ENCODE measurements at regions not wholly inside any gene's neighbourhood (a gene's known extent, or its start where the extent isn't known, plus 50 kb on each side); places are given as distances from the start of the nearest gene placed in this dataset.

- DNase-seq: no peak
These were observed 200.6 kb upstream of the CIBAR2 start for GRCh38 chr16:85312642-85313525.

GRCh38 chr16:85313526-85314301 lies 201.4 kb upstream of the CIBAR2 start:
- DNase-seq: no peak

DNA sequence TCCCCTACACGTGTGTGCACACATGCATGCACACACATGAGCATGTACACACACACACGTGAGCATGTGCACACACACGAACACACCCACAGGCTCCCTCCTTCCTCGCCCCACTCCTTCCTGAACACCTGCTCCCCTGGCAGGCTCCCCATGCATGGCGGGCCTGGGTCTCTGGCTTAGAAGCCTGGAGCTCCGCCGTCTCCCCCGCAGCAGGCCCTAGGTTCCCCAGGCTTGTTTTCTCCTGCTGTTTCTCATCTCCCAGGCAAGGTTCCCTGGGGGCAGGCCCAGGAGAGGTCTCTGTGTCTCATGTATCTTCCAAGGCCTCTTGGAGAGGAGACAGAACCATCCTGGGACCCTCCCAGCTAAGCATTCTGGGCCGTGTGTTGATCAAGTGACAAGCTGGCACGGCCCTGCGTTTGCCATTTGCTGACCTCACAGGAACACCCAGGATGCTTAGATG lies 202.3 kb upstream of the CIBAR2 start:
- DNase-seq: no peak

DNA sequence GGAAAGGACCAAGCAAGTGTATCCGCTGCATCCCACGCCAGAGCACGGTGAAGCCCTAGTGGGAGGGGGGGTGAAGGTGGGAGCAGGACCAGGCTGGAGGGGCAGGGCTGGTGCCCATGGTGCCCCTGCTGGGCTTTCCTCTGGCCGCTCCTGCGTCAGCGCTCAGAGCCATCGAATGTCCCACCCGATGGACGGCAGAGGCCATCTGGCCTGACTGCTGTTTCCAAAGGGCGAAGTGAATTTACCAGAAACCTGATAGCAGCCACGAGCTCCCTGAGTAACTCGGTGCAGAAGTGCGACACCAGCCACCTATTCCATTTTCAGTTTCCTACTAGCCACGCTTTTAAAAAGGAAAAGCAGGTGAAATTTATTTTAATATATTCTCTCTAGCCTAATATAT lies 203.6 kb upstream of the CIBAR2 start:
- DNase-seq: no peak

DNA sequence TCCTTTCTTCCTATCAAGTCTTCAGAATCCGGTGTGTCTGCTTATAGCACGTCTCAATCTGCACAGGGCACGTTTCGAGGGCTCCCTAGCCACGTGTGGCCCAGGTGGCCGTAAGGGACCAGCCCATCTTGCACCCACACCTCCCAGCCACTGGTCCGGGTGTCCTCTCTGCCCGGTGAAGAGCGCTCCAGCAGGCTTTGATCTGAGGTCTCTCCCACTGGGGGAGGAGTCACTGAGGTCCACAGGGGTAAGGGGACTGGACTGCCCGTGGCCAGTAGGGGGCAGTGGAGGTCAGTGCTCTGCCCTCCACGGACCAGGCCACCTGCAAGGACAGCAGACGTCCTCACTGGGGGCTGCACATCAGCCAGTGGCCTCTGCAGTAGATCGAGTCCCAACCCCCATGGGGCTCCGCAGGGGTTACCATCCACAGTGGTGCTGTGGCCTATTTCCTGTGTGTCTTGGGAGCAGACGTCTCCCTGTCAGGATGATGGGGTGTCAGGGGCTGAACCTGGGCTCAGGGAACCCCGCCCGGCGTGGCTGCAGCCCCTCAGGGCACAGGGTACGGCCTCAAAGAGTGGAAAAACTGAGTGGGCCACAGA lies 204.1 kb upstream of the CIBAR2 start:
- peak in 4 of 6 experiments; percentile 12 to 22 (median 20) for DNase-seq

DNA sequence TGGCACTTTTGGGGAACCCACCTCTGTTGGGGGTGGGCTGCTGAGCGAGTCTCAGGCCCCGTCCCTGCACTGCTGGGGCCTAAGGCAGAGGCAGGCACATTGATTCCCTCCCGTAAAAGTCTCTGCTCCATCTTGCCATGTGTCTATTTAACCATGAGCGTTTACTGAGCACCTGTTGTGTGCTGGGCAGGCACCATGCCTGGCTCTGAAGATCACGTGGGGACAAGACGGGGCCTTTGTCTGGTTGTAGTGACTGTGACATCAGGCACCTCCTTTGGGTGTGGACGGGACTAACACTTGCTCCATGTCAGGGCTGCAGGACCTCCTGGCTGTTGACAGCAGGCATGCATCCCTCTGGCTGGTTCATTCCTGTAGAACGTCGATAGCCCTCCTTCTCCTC lies 204.7 kb upstream of the CIBAR2 start:
- DNase-seq: no peak

DNA sequence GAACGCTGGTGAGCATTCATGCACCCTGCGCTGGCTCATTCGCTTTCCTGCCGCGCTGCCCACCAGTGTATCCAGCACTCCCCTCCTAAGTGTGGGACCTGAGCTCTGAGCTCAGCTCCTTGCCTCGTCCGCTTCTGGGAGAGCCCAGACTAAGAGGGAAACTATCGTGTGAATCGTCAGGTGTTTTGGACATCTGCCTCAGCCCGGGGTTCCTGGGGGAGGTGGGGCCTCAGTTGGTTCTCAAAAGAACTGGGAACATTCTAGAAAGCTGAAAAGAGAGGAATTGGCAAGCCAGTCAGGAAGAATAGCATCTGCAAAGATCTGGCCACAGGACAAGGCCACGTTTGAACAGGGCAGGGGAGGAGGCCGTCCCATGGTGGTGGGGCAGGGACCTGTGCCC lies 205.4 kb upstream of the CIBAR2 start:
- DNase-seq: no peak

- no peak for DNase-seq
These were observed 207.1 kb upstream of the CIBAR2 start for GRCh38 chr16:85319208-85319983.

DNA sequence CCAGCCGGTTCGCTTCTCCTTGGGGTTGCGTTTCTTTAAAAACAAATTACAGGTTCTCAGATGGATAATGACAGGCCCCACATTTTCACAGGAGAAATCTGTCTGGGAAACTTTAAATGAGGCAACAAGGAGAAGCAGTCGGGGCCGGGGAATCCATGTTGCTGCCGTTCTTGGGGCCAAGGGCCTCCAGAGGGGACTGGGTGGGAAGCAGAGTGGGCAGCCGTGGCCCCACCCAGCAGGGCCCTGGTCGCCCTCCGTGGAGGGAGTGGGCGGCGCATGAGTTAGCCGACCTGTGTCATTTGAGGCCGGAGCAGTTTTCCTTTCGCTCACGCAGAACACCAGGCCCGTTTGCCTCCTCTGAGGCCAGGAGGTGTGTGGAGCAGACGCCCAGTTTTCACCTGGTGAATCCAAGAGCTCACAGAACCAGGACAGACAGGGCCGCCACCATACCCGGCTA lies 207.7 kb upstream of the CIBAR2 start:
- DNase-seq: no peak

GRCh38 chr16:85320677-85321385 lies 208.6 kb upstream of the CIBAR2 start:
- DNase-seq: no peak

DNA sequence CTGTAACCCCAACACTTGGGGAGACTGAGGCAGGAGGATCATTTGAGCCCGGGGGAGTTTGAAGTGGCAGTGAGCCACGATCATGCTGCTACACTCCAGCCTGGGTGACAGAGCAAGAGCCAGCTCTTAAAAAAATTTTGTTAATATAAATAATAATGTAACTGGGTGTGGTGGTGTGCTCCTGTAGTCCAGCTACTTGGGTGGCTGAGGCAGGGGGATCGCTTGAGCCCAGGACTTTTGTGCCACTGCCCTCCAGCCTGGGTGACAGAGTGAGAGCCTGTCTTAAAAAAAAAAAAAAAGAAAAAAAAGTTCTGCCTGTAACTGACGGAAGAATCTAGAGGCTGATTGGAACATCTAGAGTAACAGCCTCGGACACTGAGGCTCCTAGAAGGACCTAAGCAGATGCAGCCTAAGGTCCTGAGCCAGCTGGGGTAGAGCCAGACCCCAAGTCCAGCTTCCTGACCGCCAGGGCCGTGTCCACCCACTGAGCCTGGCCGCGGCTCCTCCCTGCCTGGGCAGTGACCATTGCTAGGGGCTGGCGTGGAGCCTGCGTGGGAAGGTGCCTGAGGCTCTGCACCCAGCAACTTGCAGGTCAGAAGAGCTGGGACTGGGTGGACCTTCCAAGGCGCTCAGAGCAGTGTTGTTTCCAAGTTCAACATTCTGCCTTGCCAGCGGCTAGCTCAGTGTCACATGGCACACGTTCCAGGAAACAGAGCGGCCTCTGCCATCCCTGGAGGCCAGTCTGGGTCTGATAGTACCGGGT lies 209.4 kb upstream of the CIBAR2 start:
- no peak for DNase-seq

GRCh38 chr16:85323230-85323960 lies 211.1 kb upstream of the CIBAR2 start:
- no peak for DNase-seq

GRCh38 chr16:85323961-85324253 lies 211.6 kb upstream of the CIBAR2 start:
- DNase-seq: no peak

- no peak for DNase-seq
These were observed 212.2 kb upstream of the CIBAR2 start for GRCh38 chr16:85324488-85324887.

- DNase-seq: no peak
These were observed 214.0 kb upstream of the CIBAR2 start for GRCh38 chr16:85326113-85326793.

DNA sequence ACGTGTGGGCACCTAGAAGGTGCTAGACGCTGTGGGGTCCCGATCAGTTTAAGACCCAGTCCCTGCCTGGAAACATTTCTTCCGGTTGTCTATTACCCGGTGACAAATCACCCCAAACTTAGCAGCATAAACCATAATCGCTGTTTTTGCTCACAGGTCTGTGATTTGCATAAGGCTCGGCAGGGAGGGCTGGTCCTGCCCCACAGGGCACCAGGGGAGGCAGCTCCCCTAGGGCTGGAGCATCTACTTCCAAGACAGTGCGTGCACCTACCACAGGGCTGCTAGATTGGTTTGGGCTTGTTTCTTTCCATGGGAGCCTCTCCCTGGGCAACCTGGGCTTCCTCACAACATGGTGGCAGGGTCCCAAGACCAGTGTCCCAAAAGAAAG lies 214.5 kb upstream of the CIBAR2 start:
- DNase-seq: no peak

DNA sequence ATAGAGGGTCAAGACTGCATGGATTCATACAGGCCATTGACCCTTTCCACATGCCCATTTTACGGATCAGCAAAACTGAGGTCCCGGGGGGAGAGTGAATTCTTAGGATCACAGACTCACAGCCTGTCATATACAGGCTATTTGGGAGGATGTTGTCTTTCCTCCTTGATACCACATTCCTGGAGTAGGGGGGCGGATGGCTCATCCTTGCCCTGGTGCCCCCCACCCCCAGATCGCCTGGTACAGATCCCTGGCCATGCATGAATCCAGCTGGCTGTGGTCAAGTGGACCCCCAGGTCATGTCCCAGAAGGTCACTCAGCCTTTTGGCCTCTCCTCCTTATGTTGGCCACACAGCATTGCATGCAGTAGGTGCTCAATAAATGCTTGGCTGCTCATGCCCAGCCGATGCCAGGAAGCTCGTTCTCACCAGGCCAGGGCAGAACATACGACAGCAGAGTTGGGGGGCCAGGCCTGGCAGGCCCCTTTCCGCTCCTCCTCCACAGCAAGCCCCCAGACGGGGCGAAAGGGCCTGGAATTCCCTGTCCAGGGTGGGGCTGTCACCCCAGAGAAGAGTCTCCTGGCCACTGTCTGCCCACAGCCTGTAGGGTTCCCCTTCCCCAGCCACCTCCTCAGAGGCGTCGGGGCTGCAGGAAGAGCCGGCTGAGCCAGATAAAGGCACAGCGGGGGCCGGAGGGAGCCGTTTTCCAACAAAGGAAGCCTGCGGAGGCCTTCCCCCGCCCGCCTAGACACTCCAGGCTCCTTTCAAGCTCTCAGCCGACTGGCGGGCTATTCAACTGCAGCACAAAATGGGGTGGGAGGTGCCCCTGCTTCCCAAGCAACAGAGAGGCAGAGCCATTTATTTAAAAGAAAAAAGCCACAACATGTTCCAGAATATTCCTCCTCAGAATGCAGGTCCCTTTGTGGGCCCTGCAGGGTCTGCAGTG lies 215.7 kb upstream of the CIBAR2 start:
- DNase-seq: no peak

DNA sequence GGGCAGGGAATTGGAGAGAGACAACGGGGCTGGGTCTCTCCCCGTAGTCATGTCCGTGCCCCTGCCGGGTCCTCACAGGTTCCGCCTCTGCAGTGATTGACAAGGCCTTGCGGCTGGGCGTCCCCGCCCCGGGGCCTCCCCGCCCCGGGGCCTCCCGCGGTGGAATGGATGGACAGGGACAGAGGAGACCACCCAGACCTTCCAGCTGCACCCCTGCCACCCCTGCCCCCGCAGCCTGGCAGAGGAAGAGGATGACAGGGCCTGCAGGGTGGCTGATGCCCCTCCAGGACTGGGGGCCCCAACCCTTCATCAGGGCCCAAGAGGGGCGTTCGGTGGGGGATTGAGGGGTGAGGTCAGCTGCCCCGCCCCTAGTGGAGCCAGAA lies 216.4 kb upstream of the CIBAR2 start:
- no peak for DNase-seq
